T-helper 1 cell treated with Interleukin-12 subunit alpha and Interleukin-12 subunit beta and Interleukin-4 antibody, amounts not matched to agents 30 ng/mL and 1 ng/mL, for 36 hours (primary cell): ENCODE measurements at regions not wholly inside any gene's neighbourhood (a gene's known extent, or its start where the extent isn't known, plus 50 kb on each side); places are given as distances from the start of the nearest gene placed in this dataset.

ENCODE experiments used
- intact Hi-C: fragments of 100-400 bp; cut with micrococcal nuclease; formaldehyde crosslinking; loops from one replicate; pipeline ENCODE4 v1.15.1; 2024

- intact Hi-C loops: no loop called here
Observed at GRCh38 chr13:24104723-24105122, 55.8 kb upstream of the SPATA13 start.

GRCh38 chr13:24106429-24106828, 54.1 kb upstream of the SPATA13 start:
- intact Hi-C loops: no loop called here

GRCh38 chr13:24107955-24108614, 52.4 kb upstream of the SPATA13 start:
- intact Hi-C loops: no loop called here

- intact Hi-C loops: no loop called here
Observed at GRCh38 chr13:24108615-24108965, 51.9 kb upstream of the SPATA13 start.

- intact Hi-C loops: no loop called here
Observed at GRCh38 chr13:24110011-24110410, 50.5 kb upstream of the SPATA13 start.
